ENCODE measurements at regions not wholly inside any gene's neighbourhood (a gene's known extent, or its start where the extent isn't known, plus 50 kb on each side); places are given as distances from the start of the nearest gene placed in this dataset.

DNA sequence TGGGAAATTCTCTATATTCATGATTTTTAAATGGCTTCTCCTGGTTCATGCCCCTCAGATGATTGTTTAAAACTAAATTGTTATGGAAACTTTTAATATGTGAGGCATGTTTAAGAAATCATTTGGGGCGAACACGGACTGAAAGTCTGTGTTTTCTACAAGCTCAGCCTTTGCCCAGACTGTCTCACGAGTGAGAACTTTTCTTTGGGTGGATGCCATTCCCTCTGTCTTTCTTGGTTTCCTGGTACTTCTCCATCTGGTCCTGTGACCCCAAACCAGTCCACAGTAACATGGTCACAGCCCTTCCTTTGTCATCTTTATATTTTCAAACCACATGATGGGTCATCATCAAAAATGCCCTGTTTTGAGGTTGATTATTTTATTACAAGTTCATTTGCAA, 186.6 kb upstream of the GNPDA2 start:
- TF ChIP-seq, protein P1, sequence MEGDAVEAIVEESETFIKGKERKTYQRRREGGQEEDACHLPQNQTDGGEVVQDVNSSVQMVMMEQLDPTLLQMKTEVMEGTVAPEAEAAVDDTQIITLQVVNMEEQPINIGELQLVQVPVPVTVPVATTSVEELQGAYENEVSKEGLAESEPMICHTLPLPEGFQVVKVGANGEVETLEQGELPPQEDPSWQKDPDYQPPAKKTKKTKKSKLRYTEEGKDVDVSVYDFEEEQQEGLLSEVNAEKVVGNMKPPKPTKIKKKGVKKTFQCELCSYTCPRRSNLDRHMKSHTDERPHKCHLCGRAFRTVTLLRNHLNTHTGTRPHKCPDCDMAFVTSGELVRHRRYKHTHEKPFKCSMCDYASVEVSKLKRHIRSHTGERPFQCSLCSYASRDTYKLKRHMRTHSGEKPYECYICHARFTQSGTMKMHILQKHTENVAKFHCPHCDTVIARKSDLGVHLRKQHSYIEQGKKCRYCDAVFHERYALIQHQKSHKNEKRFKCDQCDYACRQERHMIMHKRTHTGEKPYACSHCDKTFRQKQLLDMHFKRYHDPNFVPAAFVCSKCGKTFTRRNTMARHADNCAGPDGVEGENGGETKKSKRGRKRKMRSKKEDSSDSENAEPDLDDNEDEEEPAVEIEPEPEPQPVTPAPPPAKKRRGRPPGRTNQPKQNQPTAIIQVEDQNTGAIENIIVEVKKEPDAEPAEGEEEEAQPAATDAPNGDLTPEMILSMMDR (IDR thresholded peaks at IDR 0.05; ENCODE audit: low read depth, low read length) = no peak
- peaks cover 9% of the 10 kb centered on the region for H3K27me3 ChIP-seq

DNA sequence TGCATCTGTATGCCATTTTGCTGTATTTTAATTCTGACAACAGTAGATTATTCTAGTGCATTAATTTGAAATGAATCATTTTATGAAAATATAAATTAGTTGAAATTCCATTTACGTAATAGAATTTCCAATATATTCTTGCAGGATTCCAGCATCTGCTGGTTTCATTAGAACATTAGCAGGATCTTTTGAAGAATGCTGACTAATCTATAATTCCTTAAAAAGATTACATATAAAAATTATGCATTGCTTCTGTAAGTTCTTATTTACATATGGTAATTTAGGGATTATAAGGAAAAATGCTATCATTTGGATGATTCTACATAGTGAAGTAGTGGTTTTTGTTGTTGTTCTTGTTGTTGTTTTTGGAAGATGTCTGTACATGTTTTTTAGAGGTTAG, 182.2 kb upstream of the GNPDA2 start:
- DNase-seq = no peak

More for the DNA sequence above, 186.6 kb upstream of the GNPDA2 start:
- no peak overlapping the region for H3K4me3 ChIP-seq (ENCODE audit: low read depth, low read length)
- H3K4me1 ChIP-seq = no peaks in the 10 kb centered on the region
- no peak for DNase-seq
- H3K9me3 ChIP-seq = no peaks in the 10 kb centered on the region; the same call in 1 of the 2 replicates
- no peaks in the 10 kb centered on the region for H3K36me3 ChIP-seq

DNA sequence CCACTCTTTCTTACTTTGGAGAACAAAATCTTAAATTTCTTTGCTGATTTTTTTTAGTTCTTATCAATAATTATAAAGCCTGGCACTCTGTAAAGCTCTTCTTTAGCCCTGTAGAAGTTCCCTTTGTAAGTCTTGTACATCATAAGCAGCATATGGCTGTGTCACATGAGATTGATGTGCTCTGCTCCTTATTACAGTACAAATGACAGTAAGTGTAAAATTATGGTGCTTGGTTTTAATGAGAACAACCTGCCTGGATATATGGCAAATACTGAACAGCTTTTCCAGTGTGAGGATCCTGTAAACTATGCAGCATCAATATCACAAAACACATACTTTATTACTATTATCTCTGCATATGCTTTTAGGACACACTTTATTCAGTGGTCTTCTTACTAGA, 145.9 kb upstream of the GNPDA2 start:
- Histone ChIP-seq H3K4me1 (no peaks in the 10 kb centered on the region), H3K4me3 (ENCODE audit: low read depth, low read length) (no peak overlapping the region), H3K36me3 (no peaks in the 10 kb centered on the region), H3K9me3 (no peaks in the 10 kb centered on the region), H3K27me3 (peaks cover 3% of the 10 kb centered on the region; the same call in 1 of the 2 replicates)
- TF ChIP-seq, protein P1 (IDR thresholded peaks at IDR 0.05; ENCODE audit: low read depth, low read length) = no peak
- DNase-seq = no peak

More for the DNA sequence above, 182.2 kb upstream of the GNPDA2 start:
- Histone ChIP-seq H3K4me1 (no peaks in the 10 kb centered on the region), H3K36me3 (no peaks in the 10 kb centered on the region), H3K4me3 (ENCODE audit: low read depth, low read length) (no peak overlapping the region), H3K9me3 (no peaks in the 10 kb centered on the region; the same call in 1 of the 2 replicates), H3K27me3 (peaks cover 9% of the 10 kb centered on the region)
- TF ChIP-seq, protein P1 (IDR thresholded peaks at IDR 0.05; ENCODE audit: low read depth, low read length) = no peak

DNA sequence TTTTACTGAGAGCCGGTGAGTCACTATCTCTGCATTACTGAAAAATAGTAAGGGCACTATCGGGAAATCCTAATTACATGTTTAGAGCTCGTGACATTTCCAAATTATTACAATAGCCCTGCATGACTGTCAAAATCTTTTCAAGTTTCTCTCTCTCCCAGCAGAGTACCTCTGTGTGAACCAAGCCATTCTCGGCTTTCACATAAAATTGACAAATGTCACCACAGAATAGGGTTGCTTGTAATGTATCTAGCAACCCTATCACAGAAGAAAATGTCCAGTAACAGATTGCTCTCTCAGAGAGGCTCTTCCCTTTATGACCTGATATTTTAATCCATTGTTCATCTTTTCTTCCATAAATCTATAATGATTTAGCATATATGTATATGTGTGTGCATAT, 144.8 kb upstream of the GNPDA2 start:
- Histone ChIP-seq H3K9me3 (no peaks in the 10 kb centered on the region), H3K27me3 (no peaks in the 10 kb centered on the region; the same call in 1 of the 2 replicates), H3K4me3 (ENCODE audit: low read depth, low read length) (no peak overlapping the region), H3K36me3 (no peaks in the 10 kb centered on the region), H3K4me1 (no peaks in the 10 kb centered on the region)
- TF ChIP-seq, protein P1 (IDR thresholded peaks at IDR 0.05; ENCODE audit: low read depth, low read length) = no peak
- DNase-seq = no peak

DNA sequence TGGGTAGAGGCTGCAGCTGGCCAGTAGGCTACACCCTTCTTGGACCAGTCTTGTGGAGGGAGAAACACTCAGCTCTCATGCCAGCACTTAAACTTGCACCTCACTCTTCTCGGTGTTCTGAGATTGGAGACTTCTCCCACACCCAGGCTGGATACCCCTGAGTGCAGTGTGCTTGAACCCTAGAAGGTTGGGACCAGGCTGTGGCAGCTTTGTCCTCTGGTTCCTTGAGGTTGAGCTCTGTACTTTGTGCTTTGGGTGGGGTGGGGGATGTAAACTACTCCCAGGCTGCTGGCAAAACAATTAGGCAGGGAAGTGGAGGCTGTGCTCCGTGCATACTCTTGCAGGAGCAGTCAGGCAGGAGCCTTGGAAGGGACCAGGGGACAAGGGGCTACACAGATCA, 143.6 kb upstream of the GNPDA2 start:
- Histone ChIP-seq H3K27me3 (no peaks in the 10 kb centered on the region; the same call in none of the 2 replicates), H3K9me3 (no peaks in the 10 kb centered on the region), H3K4me3 (ENCODE audit: low read depth, low read length) (no peak overlapping the region), H3K36me3 (no peaks in the 10 kb centered on the region), H3K4me1 (no peaks in the 10 kb centered on the region)
- TF ChIP-seq, protein P1 (IDR thresholded peaks at IDR 0.05; ENCODE audit: low read depth, low read length) = no peak
- no peak for DNase-seq

DNA sequence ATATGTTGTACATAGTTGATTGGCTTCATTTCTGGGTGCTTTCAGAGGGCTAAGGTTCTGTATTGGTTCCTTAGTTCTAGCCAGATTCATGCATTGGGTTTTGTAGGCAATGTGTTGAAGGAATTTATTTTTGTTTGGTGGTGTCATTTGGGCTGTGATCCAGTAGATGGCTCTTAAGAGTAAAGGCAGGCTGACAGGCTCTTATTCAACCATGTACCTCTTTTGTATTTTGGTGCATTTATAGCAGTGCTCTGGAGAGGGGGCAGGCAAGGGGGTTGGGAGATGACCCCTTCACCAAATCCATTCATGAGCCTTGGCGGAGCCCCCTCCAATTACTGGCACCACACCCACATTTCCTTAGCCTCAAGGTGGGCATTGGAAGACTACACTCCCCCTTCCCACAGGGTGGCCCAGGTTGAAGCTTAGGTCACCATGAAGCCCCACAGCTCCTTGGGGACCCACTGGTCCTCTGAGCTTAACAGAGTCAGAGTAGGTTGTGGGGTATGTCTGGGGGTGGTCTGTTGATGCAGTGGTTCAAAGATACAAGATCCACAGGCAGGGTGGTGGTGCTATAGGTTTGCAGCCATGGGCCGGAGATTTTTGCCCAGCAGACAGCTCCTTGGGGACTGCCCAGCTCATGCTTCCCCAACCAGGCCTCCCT, 143.0 kb upstream of the GNPDA2 start:
- Histone ChIP-seq H3K4me3 (ENCODE audit: low read depth, low read length) (no peak overlapping the region), H3K4me1 (no peaks in the 10 kb centered on the region), H3K9me3 (no peaks in the 10 kb centered on the region), H3K27me3 (no peaks in the 10 kb centered on the region; the same call in 1 of the 2 replicates), H3K36me3 (no peaks in the 10 kb centered on the region)
- TF ChIP-seq, protein P1 (IDR thresholded peaks at IDR 0.05; ENCODE audit: low read depth, low read length) = peak; percentile 30
- no peak for DNase-seq
